IMR-90 (cell line): ENCODE measurements at regions not wholly inside any gene's neighbourhood (a gene's known extent, or its start where the extent isn't known, plus 50 kb on each side); places are given as distances from the start of the nearest gene placed in this dataset.

ENCODE experiments used
- ATAC-seq: fragments of 200-7000 bp; cut with Tn5 transposase; 2 replicates; pipeline ENCODE4 v1.9.1; 2020; ENCODE audit warnings: low read depth, mild to moderate bottlenecking, moderate library complexity
- BruUV-seq: library from RNA; stranded (reverse); fragments of 400-500 nt; replicated peaks from 2 replicates; lab custom pipeline; 2021; lab: Mats Ljungman, UMichigan
- CTCF ChIA-PET: fragments of 300-600 bp; formaldehyde crosslinking; extraction: SDS; loops from one replicate; lab custom pipeline; 2021; ENCODE audit warnings: antibody characterized with exemption; lab: Yijun Ruan, JAX
- POLR2A ChIA-PET: fragments of 300-600 bp; sonication (Branson Sonifier 250); formaldehyde crosslinking; loops from one replicate; lab custom pipeline; 2022; ENCODE audit warnings: antibody characterized with exemption; ENCODE audit not compliant: unreplicated experiment; lab: Charles Lee
- DNase-seq: peaks from one replicate; pipeline ENCODE4 v3.0.0; 2013
- H2AFZ ChIP-seq: replicated peaks from 2 replicates; pipeline ENCODE3; 2013; ENCODE audit warnings: low read length, mild to moderate bottlenecking; ENCODE audit not compliant: poor library complexity
- H2AK5ac ChIP-seq: 2 replicates; pipeline ENCODE4 v1.6.1; 2013; ENCODE audit warnings: low read depth, low read length, inconsistent platforms
- H2AK9ac ChIP-seq: replicated peaks from 2 replicates; pipeline ENCODE3; 2013; ENCODE audit warnings: mild to moderate bottlenecking, low read depth, low read length, moderate library complexity; ENCODE audit not compliant: poor library complexity
- H2BK120ac ChIP-seq: 2 replicates; pipeline ENCODE4 v1.6.1; 2013; ENCODE audit warnings: low read depth, low read length, inconsistent platforms
- H2BK15ac ChIP-seq: 3 replicates; pipeline ENCODE4 v1.6.1; 2013; ENCODE audit warnings: low read depth, low read length, inconsistent platforms
- H2BK20ac ChIP-seq: 2 replicates; pipeline ENCODE4 v1.6.1; 2013; ENCODE audit warnings: low read depth, mild to moderate bottlenecking, inconsistent platforms, low read length, moderate library complexity
- H2BK5ac ChIP-seq: 2 replicates; pipeline ENCODE4 v1.6.1; 2013; ENCODE audit warnings: mild to moderate bottlenecking, low read depth, low read length, inconsistent platforms; ENCODE audit not compliant: poor library complexity, severe bottlenecking
- H3K14ac ChIP-seq: replicated peaks from 2 replicates; pipeline ENCODE4 v1.6.1; 2013; ENCODE audit warnings: low read depth, low read length, inconsistent platforms
- H3K18ac ChIP-seq: 2 replicates; pipeline ENCODE4 v1.6.1; 2013; ENCODE audit warnings: low read depth, low read length, control low read depth
- H3K23ac ChIP-seq: 2 replicates; pipeline ENCODE4 v1.6.1; 2013; ENCODE audit warnings: low read depth, low read length, inconsistent platforms
- H3K27ac ChIP-seq: 2 replicates; pipeline ENCODE4 v1.5.1; 2013; ENCODE audit warnings: mild to moderate bottlenecking, control low read depth, low read length; ENCODE audit not compliant: insufficient read depth
- H3K27me3 ChIP-seq: 2 replicates; pipeline ENCODE4 v1.6.1; 2013; ENCODE audit warnings: low read length; ENCODE audit not compliant: control insufficient read depth, insufficient read depth
- H3K36me3 ChIP-seq: 2 replicates; pipeline ENCODE4 v1.6.1; 2013; ENCODE audit warnings: low read length, mixed read lengths; ENCODE audit not compliant: control insufficient read depth, insufficient read depth
- H3K4ac ChIP-seq: 2 replicates; pipeline ENCODE4 v1.6.1; 2013; ENCODE audit warnings: low read depth, low read length, inconsistent platforms
- H3K4me1 ChIP-seq: 2 replicates; pipeline ENCODE4 v1.6.1; 2013; ENCODE audit warnings: low read length, mixed read lengths; ENCODE audit not compliant: control insufficient read depth, insufficient read depth
- H3K4me2 ChIP-seq: 2 replicates; pipeline ENCODE4 v1.6.1; 2013; ENCODE audit warnings: low read depth, mild to moderate bottlenecking, control low read depth, low read length, moderate library complexity
- H3K4me3 ChIP-seq: 2 replicates; pipeline ENCODE4 v1.5.1; 2013; ENCODE audit warnings: low read depth, mild to moderate bottlenecking, control low read depth, low read length, moderate library complexity; ENCODE audit not compliant: insufficient read depth
- H3K56ac ChIP-seq: 2 replicates; pipeline ENCODE4 v1.6.1; 2013; ENCODE audit warnings: low read length, inconsistent platforms; ENCODE audit not compliant: insufficient read depth; ENCODE audit errors: extremely low read depth
- H3K79me1 ChIP-seq, 2 experiments: 2 replicates each; pipeline ENCODE4 v1.6.1; 2013; ENCODE audit warnings: low read length in 2 of 2, inconsistent platforms in 1 of 2, low read depth in 1 of 2
- H3K9ac ChIP-seq: 2 replicates; pipeline ENCODE4 v1.6.1; 2013; ENCODE audit warnings: low read depth, low read length, control low read depth
- H3K9me1 ChIP-seq: 2 replicates; pipeline ENCODE4 v1.6.1; 2013; ENCODE audit warnings: low read length, inconsistent platforms; ENCODE audit not compliant: insufficient read depth
- H3K9me3 ChIP-seq: 2 replicates; pipeline ENCODE4 v1.6.1; 2013; ENCODE audit warnings: low read length; ENCODE audit not compliant: control insufficient read depth, insufficient read depth
- H4K20me1 ChIP-seq: 2 replicates; pipeline ENCODE4 v1.6.1; 2013; ENCODE audit warnings: low read length, inconsistent platforms; ENCODE audit not compliant: insufficient read depth
- H4K5ac ChIP-seq: 2 replicates; pipeline ENCODE4 v1.6.1; 2013; ENCODE audit warnings: mild to moderate bottlenecking, low read depth, low read length, control low read depth
- H4K8ac ChIP-seq, 2 experiments: 2 replicates each; pipeline ENCODE4 v1.6.1; 2013; ENCODE audit warnings: low read depth in 2 of 2, low read length in 2 of 2, control low read depth in 1 of 2, inconsistent platforms in 1 of 2
- H4K91ac ChIP-seq: 2 replicates; pipeline ENCODE4 v1.6.1; 2013; ENCODE audit warnings: low read depth, low read length, inconsistent platforms; ENCODE audit not compliant: insufficient read depth
- BHLHE40 ChIP-seq: fragments of 150-350 bp; IDR thresholded peaks from 2 replicates; pipeline ENCODE4 v1.6.1; 2016; ENCODE audit warnings: mild to moderate bottlenecking, low read depth, low read length
- CEBPB ChIP-seq: IDR thresholded peaks from 2 replicates; pipeline ENCODE4 v1.6.1; 2012; ENCODE audit warnings: low read depth, low read length, improper control_type of control experiment
- CHD1 ChIP-seq: IDR thresholded peaks from 2 replicates; pipeline ENCODE4 v1.6.1; 2012; ENCODE audit warnings: low read depth, low read length, improper control_type of control experiment
- MAFK ChIP-seq: IDR thresholded peaks from 2 replicates; pipeline ENCODE4 v1.6.1; 2012; ENCODE audit warnings: low read depth, low read length, improper control_type of control experiment
- MAZ ChIP-seq: IDR thresholded peaks from 2 replicates; pipeline ENCODE4 v1.6.1; 2012; ENCODE audit warnings: low read depth, mild to moderate bottlenecking, low read length, improper control_type of control experiment, moderate library complexity, borderline replicate concordance
- MXI1 ChIP-seq: IDR thresholded peaks from 2 replicates; pipeline ENCODE4 v1.6.1; 2012; ENCODE audit warnings: low read depth, mild to moderate bottlenecking, low read length, moderate library complexity, borderline replicate concordance
- NFE2L2 ChIP-seq: fragments of 150-350 bp; IDR thresholded peaks from 2 replicates; pipeline ENCODE4 v1.6.1; 2016; ENCODE audit warnings: low read depth, mild to moderate bottlenecking, low read length
- POLR2A ChIP-seq: IDR thresholded peaks from 2 replicates; pipeline ENCODE4 v1.6.1; 2012; ENCODE audit warnings: mild to moderate bottlenecking, low read depth, low read length
- RAD21 ChIP-seq: IDR thresholded peaks from 2 replicates; pipeline ENCODE4 v1.6.1; 2012; ENCODE audit warnings: low read length, improper control_type of control experiment
- RCOR1 ChIP-seq: IDR thresholded peaks from 2 replicates; pipeline ENCODE4 v1.6.1; 2012; ENCODE audit warnings: mild to moderate bottlenecking, low read length, improper control_type of control experiment; ENCODE audit not compliant: insufficient replicate concordance
- RFX5 ChIP-seq: IDR thresholded peaks from 2 replicates; pipeline ENCODE4 v1.8.0; 2012; ENCODE audit warnings: low read depth, mild to moderate bottlenecking, low read length, moderate library complexity
- SMC3 ChIP-seq: fragments of 150-350 bp; IDR thresholded peaks from 2 replicates; pipeline ENCODE4 v1.6.1; 2016; ENCODE audit warnings: low read depth, mild to moderate bottlenecking, antibody characterized with exemption, low read length, moderate library complexity
- WGBS, 2 experiments: methylation state at CpG; one replicate each; pipeline versions ENCODE4 v1.1.5 to v1.1.7; 2013; ENCODE audit warnings: missing lambda C conversion rate in 2 of 2; ENCODE audit not compliant: insufficient read length in 1 of 2; ENCODE audit errors: extremely low coverage in 2 of 2; 5-methylcytosine and 5-hydroxymethylcytosine counted together
- dilution Hi-C: fragments of 300-500 bp; cut with HindIII; formaldehyde crosslinking; loops from one replicate; pipeline ENCODE4 v1.14.3; 2018; ENCODE audit warnings: low sequenced_read_pairs; ENCODE audit not compliant: unreplicated experiment
- in situ Hi-C: fragments of 300-500 bp; cut with MboI; formaldehyde crosslinking; loops from 3 replicates; pipeline ENCODE4 v1.14.3; 2019; ENCODE audit warnings: low sequenced_read_pairs, inconsistent platforms, mixed read lengths
- intact Hi-C: fragments of 100-400 bp; cut with micrococcal nuclease; formaldehyde crosslinking; loops from 2 replicates; pipeline ENCODE4 v1.10.0; 2022
- TF ChIP-seq, protein P1 (sequence below): fragments of 150-350 bp; IDR thresholded peaks from 2 replicates; pipeline ENCODE4 v1.6.1; 2017; ENCODE audit warnings: mild to moderate bottlenecking, antibody characterized with exemption, low read length, low read depth
- TF ChIP-seq, protein P2 (sequence below): fragments of 150-350 bp; IDR thresholded peaks from 2 replicates; pipeline ENCODE4 v1.6.1; 2016; ENCODE audit warnings: low read depth, mild to moderate bottlenecking, low read length, moderate library complexity, borderline replicate concordance
- TF ChIP-seq, protein P3 (sequence below): conservative IDR thresholded peaks from 2 replicates; pipeline ENCODE4 v1.5.1; 2012; ENCODE audit warnings: mild to moderate bottlenecking, low read depth, low read length, improper control_type of control experiment

DNA sequence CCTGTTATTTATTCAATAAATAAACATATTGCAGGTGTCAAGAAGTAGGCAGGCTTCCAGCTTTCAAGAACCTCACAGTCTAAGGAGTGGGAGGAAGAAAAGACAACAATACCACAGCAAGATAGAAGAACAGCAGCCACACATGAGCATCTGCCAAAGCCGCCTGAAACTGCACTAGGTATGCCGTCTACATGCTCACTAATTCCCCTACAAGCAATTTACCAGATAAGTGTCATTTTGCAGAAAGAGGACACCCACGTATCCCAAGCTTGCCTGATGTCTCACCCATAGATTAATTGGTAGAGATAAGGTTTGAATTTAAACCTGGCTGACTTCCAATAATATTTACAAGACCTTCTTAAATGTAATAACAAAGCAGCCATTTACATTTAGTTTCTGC is 439.4 kb upstream of the CPEB2 start:
- no peak overlapping the region for H2BK20ac ChIP-seq
- no peak overlapping the region for H4K8ac ChIP-seq
- no peak overlapping the region for H2BK120ac ChIP-seq
- H4K91ac ChIP-seq: no peak overlapping the region
- dilution Hi-C loops: no loop called here
- ATAC-seq: no peak
- BruUV-seq: no TSS peak
- no peak overlapping the region for H3K56ac ChIP-seq
- H3K4me2 ChIP-seq: no peak overlapping the region
- no peaks in the 10 kb centered on the region for H3K27me3 ChIP-seq
- H2AK9ac ChIP-seq: no peak overlapping the region
- TF ChIP-seq RCOR1 (no peak), BHLHE40 (no peak), CEBPB (no peak), RAD21 (no peak), MAFK (no peak), POLR2A (no peak), MAZ (no peak), CHD1 (no peak), SMC3 (no peak), MXI1 (no peak), RFX5 (no peak), NFE2L2 (no peak)
- TF ChIP-seq, protein P1, sequence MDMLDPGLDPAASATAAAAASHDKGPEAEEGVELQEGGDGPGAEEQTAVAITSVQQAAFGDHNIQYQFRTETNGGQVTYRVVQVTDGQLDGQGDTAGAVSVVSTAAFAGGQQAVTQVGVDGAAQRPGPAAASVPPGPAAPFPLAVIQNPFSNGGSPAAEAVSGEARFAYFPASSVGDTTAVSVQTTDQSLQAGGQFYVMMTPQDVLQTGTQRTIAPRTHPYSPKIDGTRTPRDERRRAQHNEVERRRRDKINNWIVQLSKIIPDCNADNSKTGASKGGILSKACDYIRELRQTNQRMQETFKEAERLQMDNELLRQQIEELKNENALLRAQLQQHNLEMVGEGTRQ: no peak
- TF ChIP-seq, protein P2, sequence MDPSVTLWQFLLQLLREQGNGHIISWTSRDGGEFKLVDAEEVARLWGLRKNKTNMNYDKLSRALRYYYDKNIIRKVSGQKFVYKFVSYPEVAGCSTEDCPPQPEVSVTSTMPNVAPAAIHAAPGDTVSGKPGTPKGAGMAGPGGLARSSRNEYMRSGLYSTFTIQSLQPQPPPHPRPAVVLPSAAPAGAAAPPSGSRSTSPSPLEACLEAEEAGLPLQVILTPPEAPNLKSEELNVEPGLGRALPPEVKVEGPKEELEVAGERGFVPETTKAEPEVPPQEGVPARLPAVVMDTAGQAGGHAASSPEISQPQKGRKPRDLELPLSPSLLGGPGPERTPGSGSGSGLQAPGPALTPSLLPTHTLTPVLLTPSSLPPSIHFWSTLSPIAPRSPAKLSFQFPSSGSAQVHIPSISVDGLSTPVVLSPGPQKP: no peak
- TF ChIP-seq, protein P3, sequence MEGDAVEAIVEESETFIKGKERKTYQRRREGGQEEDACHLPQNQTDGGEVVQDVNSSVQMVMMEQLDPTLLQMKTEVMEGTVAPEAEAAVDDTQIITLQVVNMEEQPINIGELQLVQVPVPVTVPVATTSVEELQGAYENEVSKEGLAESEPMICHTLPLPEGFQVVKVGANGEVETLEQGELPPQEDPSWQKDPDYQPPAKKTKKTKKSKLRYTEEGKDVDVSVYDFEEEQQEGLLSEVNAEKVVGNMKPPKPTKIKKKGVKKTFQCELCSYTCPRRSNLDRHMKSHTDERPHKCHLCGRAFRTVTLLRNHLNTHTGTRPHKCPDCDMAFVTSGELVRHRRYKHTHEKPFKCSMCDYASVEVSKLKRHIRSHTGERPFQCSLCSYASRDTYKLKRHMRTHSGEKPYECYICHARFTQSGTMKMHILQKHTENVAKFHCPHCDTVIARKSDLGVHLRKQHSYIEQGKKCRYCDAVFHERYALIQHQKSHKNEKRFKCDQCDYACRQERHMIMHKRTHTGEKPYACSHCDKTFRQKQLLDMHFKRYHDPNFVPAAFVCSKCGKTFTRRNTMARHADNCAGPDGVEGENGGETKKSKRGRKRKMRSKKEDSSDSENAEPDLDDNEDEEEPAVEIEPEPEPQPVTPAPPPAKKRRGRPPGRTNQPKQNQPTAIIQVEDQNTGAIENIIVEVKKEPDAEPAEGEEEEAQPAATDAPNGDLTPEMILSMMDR: no peak
- no peak overlapping the region for H3K4ac ChIP-seq
- no peak overlapping the region for H4K5ac ChIP-seq
- H3K79me1 ChIP-seq: no peaks in the 10 kb centered on the region
- no peak overlapping the region for H2BK15ac ChIP-seq
- no peaks in the 10 kb centered on the region for H3K4me1 ChIP-seq
- no peak overlapping the region for H3K18ac ChIP-seq
- ChIA-PET CTCF (no interaction called here), POLR2A (no interaction called here)
- no peak overlapping the region for H3K14ac ChIP-seq
- H3K4me3 ChIP-seq: no peak overlapping the region
- DNase-seq: no peak
- H3K9me1 ChIP-seq: no peaks in the 10 kb centered on the region
- H3K9ac ChIP-seq: no peak overlapping the region
- no peaks in the 10 kb centered on the region for H3K36me3 ChIP-seq
- no CpG with 5 or more reads among the region's 3 CpGs for WGBS, 2 experiments
- no peak overlapping the region for H2AK5ac ChIP-seq
- no peaks in the 10 kb centered on the region for H4K20me1 ChIP-seq
- intact Hi-C loops: no loop called here
- in situ Hi-C loops: no loop called here
- no peak overlapping the region for H2AFZ ChIP-seq
- H3K27ac ChIP-seq: no peak overlapping the region
- H2BK5ac ChIP-seq: no peak overlapping the region
- H3K23ac ChIP-seq: no peak overlapping the region
- peaks cover 5% of the 10 kb centered on the region; the same call in 1 of the 2 replicates for H3K9me3 ChIP-seq
